Lower leg skin (tissue), 3 donors: ENCODE measurements at regions not wholly inside any gene's neighbourhood (a gene's known extent, or its start where the extent isn't known, plus 50 kb on each side); places are given as distances from the start of the nearest gene placed in this dataset.

Experiments
- CTCF ChIP-seq, 3 donors: fragments of 450-650 bp; IDR thresholded peaks; one replicate each; pipeline ENCODE4 v1.5.1; 2016; ENCODE audit warnings: antibody characterized with exemption in 3 of 3, mild to moderate bottlenecking in 3 of 3, moderate library complexity in 2 of 3
- POLR2A ChIP-seq, 2 donors: fragments of 450-650 bp; IDR thresholded peaks; one replicate each; pipeline ENCODE4 v1.6.1; 2016 to 2017; ENCODE audit warnings: antibody characterized with exemption in 2 of 2, mild to moderate bottlenecking in 1 of 2, moderate library complexity in 1 of 2

- no peak for TF ChIP-seq POLR2A (IDR thresholded peaks at IDR 0.05)
- no peak for TF ChIP-seq CTCF (IDR thresholded peaks at IDR 0.05)
Measured at GRCh38 chr9:118187408-118187807, 483.2 kb downstream of the TLR4 start.
